ENCODE measurements at regions not wholly inside any gene's neighbourhood (a gene's known extent, or its start where the extent isn't known, plus 50 kb on each side); places are given as distances from the start of the nearest gene placed in this dataset.

GRCh38 chr20:34172926-34173325 lies 60.9 kb upstream of the EIF2S2 start:
- no peak for TF ChIP-seq EZH2 (IDR thresholded peaks at IDR 0.05; ENCODE audit: borderline replicate concordance, insufficient read depth, low read depth, low read length, poor library complexity, severe bottlenecking)
- TF ChIP-seq, protein P1, sequence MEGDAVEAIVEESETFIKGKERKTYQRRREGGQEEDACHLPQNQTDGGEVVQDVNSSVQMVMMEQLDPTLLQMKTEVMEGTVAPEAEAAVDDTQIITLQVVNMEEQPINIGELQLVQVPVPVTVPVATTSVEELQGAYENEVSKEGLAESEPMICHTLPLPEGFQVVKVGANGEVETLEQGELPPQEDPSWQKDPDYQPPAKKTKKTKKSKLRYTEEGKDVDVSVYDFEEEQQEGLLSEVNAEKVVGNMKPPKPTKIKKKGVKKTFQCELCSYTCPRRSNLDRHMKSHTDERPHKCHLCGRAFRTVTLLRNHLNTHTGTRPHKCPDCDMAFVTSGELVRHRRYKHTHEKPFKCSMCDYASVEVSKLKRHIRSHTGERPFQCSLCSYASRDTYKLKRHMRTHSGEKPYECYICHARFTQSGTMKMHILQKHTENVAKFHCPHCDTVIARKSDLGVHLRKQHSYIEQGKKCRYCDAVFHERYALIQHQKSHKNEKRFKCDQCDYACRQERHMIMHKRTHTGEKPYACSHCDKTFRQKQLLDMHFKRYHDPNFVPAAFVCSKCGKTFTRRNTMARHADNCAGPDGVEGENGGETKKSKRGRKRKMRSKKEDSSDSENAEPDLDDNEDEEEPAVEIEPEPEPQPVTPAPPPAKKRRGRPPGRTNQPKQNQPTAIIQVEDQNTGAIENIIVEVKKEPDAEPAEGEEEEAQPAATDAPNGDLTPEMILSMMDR (IDR thresholded peaks at IDR 0.05): no peak
- Histone ChIP-seq H3K4me2 (replicated peaks; ENCODE audit: low read depth, low read length, poor library complexity, severe bottlenecking) (no peak overlapping the region), H3K9me3 (ENCODE audit: control extremely low read depth in 1 of 3, control insufficient read depth in 2 of 3, insufficient read depth in 1 of 3, low read length in 2 of 3) (no peaks in the 10 kb centered on the region), H3K27me3 (replicated peaks in 1 of 4; ENCODE audit: control extremely low read depth in 1 of 4, control insufficient read depth in 3 of 4, insufficient read depth in 4 of 4, low read length in 3 of 4) (peaks cover 0 to 2% (median 0%) of the 10 kb centered on the region in 4 experiments), H3K9ac (ENCODE audit: low read length) (no peak overlapping the region), H3K4me3 (ENCODE audit: control extremely low read depth in 1 of 5, extremely low read depth in 1 of 5, insufficient read depth in 1 of 5, low read depth in 2 of 5, low read length in 4 of 5) (no peak overlapping the region), H3K79me2 (ENCODE audit: control insufficient read depth, insufficient read depth, low read length) (no peaks in the 10 kb centered on the region), H4K20me1 (ENCODE audit: control insufficient read depth, insufficient read depth, low read length, poor library complexity, severe bottlenecking) (no peaks in the 10 kb centered on the region), H3K36me3 (replicated peaks in 1 of 2; ENCODE audit: control extremely low read depth in 1 of 2, control insufficient read depth in 1 of 2, extremely low read depth in 1 of 2, insufficient read depth in 2 of 2, low read length in 1 of 2) (no peaks in the 10 kb centered on the region), H2AFZ (ENCODE audit: insufficient read depth, low read depth, low read length, poor library complexity, severe bottlenecking) (no peak overlapping the region), H3K4me1 (ENCODE audit: control insufficient read depth in 2 of 2, insufficient read depth in 2 of 2, low read length in 2 of 2) (no peaks in the 10 kb centered on the region), H3K27ac (ENCODE audit: low read length in 2 of 2) (no peak overlapping the region)
- Mint-ChIP-seq H3K27ac (no peak overlapping the region), H3K4me1 (no peaks in the 10 kb centered on the region), H3K27me3 (peaks cover 4% of the 10 kb centered on the region), H3K4me3 (no peak overlapping the region), H3K9me3 (ENCODE audit: insufficient read depth) (no peaks in the 10 kb centered on the region)
- intact Hi-C loops (cut with micrococcal nuclease): no loop called here
- ATAC-seq (ENCODE audit: low read depth) (no peak), DNase-seq (no peak)
- ChIA-PET POLR2A (no interaction called here), CTCF (no interaction called here)
- no CpG with 5 or more reads among the region's 2 CpGs for WGBS (ENCODE audit: insufficient coverage)

GRCh38 chr20:34175079-34175478 lies 63.0 kb upstream of the EIF2S2 start:
- no peak overlapping the region for H3K27ac ChIP-seq (ENCODE audit: low read length in 2 of 2)
- H2AFZ ChIP-seq (ENCODE audit: insufficient read depth, low read depth, low read length, poor library complexity, severe bottlenecking): no peak overlapping the region
- H3K4me3 ChIP-seq (ENCODE audit: control extremely low read depth in 1 of 5, extremely low read depth in 1 of 5, insufficient read depth in 1 of 5, low read depth in 2 of 5, low read length in 4 of 5): no peak overlapping the region
- no peak overlapping the region for H3K4me2 ChIP-seq (replicated peaks; ENCODE audit: low read depth, low read length, poor library complexity, severe bottlenecking)
- H3K9ac ChIP-seq (ENCODE audit: low read length): no peak overlapping the region
- no peaks in the 10 kb centered on the region for H3K36me3 ChIP-seq (replicated peaks in 1 of 2; ENCODE audit: control extremely low read depth in 1 of 2, control insufficient read depth in 1 of 2, extremely low read depth in 1 of 2, insufficient read depth in 2 of 2, low read length in 1 of 2)
- no peaks in the 10 kb centered on the region for H3K4me1 Mint-ChIP-seq
- no peak overlapping the region for H3K4me3 Mint-ChIP-seq
- no peaks in the 10 kb centered on the region for H3K27me3 ChIP-seq (replicated peaks in 1 of 4; ENCODE audit: control extremely low read depth in 1 of 4, control insufficient read depth in 3 of 4, insufficient read depth in 4 of 4, low read length in 3 of 4)
- intact Hi-C loops (cut with micrococcal nuclease): no loop called here
- no peak for ATAC-seq (ENCODE audit: low read depth)
- H3K9me3 Mint-ChIP-seq (ENCODE audit: insufficient read depth): no peaks in the 10 kb centered on the region
- no peaks in the 10 kb centered on the region for H4K20me1 ChIP-seq (ENCODE audit: control insufficient read depth, insufficient read depth, low read length, poor library complexity, severe bottlenecking)
- TF ChIP-seq, protein P1 (IDR thresholded peaks at IDR 0.05): no peak
- no peak for TF ChIP-seq EZH2 (IDR thresholded peaks at IDR 0.05; ENCODE audit: borderline replicate concordance, insufficient read depth, low read depth, low read length, poor library complexity, severe bottlenecking)
- peaks cover 4% of the 10 kb centered on the region for H3K27me3 Mint-ChIP-seq
- ChIA-PET CTCF (no interaction called here), POLR2A (interaction anchor here (0.6 kb wide), 1 partner anchor 9 kb away, joined by 6 read pairs; no protein-coding TSS in a partner anchor)
- no peaks in the 10 kb centered on the region for H3K4me1 ChIP-seq (ENCODE audit: control insufficient read depth in 2 of 2, insufficient read depth in 2 of 2, low read length in 2 of 2)
- no peak overlapping the region for H3K27ac Mint-ChIP-seq
- WGBS (ENCODE audit: insufficient coverage): 92% methylated on average over 2 of the region's 3 CpGs
- no peak for DNase-seq
- H3K9me3 ChIP-seq (ENCODE audit: control extremely low read depth in 1 of 3, control insufficient read depth in 2 of 3, insufficient read depth in 1 of 3, low read length in 2 of 3): no peaks in the 10 kb centered on the region
- H3K79me2 ChIP-seq (ENCODE audit: control insufficient read depth, insufficient read depth, low read length): no peaks in the 10 kb centered on the region

Measured in B cell (primary cell).